H1 (cell line): ENCODE measurements at regions not wholly inside any gene's neighbourhood (a gene's known extent, or its start where the extent isn't known, plus 50 kb on each side); places are given as distances from the start of the nearest gene placed in this dataset.

Experiments
- JUN ChIP-seq: IDR thresholded peaks from 2 replicates; pipeline ENCODE4 v1.6.1; 2011; ENCODE audit warnings: low read depth, mild to moderate bottlenecking, improper control_type of control experiment, low read length
- TF ChIP-seq, protein P1 (sequence below), 3 experiments: IDR thresholded peaks; 1 replicate in 2 of 3; 2 replicates in 1 of 3; pipeline versions ENCODE4 v1.5.1 to v1.6.1; 2011; ENCODE audit warnings: low read length in 3 of 3, mild to moderate bottlenecking in 3 of 3, inconsistent platforms in 2 of 3, low read depth in 1 of 3, moderate library complexity in 1 of 3; ENCODE audit not compliant: insufficient read depth in 1 of 3; ENCODE audit errors: control extremely low read depth in 1 of 3

DNA sequence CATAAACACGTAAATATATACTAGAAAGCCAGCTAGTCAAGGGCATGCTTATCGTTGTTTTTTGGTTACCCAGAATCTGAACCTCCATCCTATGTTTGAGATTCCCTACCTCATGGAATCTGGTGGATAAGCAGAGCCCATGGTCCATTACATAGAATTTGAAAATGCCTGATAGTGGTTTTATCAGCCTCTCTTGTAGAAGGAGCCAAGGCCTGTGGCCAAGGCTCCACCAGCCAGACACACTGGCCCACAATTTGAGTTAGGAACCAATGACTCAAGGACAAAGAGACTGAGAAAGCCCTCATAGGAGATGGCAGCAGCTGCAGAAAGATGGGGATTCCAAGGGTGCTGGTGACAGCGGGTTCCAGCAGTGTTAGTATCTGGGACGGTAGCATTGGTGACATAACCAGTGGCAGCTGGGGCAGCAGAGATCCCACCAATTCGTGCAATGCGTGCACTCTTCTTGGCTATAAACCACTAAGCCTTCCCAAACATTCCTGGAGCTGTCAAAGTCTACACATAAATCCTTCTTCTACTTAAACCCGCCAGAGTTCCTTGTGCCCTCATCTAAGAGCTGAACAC, 51.2 kb upstream of the RMDN2 start (continued):
- TF ChIP-seq, protein P1, sequence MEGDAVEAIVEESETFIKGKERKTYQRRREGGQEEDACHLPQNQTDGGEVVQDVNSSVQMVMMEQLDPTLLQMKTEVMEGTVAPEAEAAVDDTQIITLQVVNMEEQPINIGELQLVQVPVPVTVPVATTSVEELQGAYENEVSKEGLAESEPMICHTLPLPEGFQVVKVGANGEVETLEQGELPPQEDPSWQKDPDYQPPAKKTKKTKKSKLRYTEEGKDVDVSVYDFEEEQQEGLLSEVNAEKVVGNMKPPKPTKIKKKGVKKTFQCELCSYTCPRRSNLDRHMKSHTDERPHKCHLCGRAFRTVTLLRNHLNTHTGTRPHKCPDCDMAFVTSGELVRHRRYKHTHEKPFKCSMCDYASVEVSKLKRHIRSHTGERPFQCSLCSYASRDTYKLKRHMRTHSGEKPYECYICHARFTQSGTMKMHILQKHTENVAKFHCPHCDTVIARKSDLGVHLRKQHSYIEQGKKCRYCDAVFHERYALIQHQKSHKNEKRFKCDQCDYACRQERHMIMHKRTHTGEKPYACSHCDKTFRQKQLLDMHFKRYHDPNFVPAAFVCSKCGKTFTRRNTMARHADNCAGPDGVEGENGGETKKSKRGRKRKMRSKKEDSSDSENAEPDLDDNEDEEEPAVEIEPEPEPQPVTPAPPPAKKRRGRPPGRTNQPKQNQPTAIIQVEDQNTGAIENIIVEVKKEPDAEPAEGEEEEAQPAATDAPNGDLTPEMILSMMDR (IDR thresholded peaks at IDR 0.05; ENCODE audit: control extremely low read depth in 1 of 3, insufficient read depth in 1 of 3, low read depth in 1 of 3, low read length in 3 of 3) = no peak
- TF ChIP-seq JUN = no peak
- TF ChIP-seq, all 59 proteins: peak for 0
